CD4-positive, alpha-beta memory T cell (primary cell): ENCODE measurements at regions not wholly inside any gene's neighbourhood (a gene's known extent, or its start where the extent isn't known, plus 50 kb on each side); places are given as distances from the start of the nearest gene placed in this dataset.
A peak's percentile ranks its signal among the peaks of the same experiment; 100 is the strongest.

Source experiments
- CTCF ChIA-PET: fragments of 350-600 bp; sonication (Branson Sonifier 250); formaldehyde crosslinking; loops from one replicate; lab custom pipeline; 2021; ENCODE audit warnings: inconsistent platforms; ENCODE audit not compliant: partially characterized antibody; lab: Charles Lee
- POLR2A ChIA-PET: fragments of 350-600 bp; sonication (Branson Sonifier 250); formaldehyde crosslinking; loops from one replicate; lab custom pipeline; 2021; ENCODE audit not compliant: partially characterized antibody; lab: Charles Lee
- DNase-seq, 5 donors: peaks; one replicate each; pipeline versions ENCODE4 v3.0.0 to v3.0.0-alpha.2; 2020 to 2022; ENCODE audit warnings: mixed read lengths in 1 of 5
- H3K27ac ChIP-seq: one replicate; pipeline ENCODE4 v1.7.0; 2013; ENCODE audit warnings: low read depth, low read length
- H3K27me3 ChIP-seq: 2 replicates; pipeline ENCODE4 v1.7.0; 2013; ENCODE audit warnings: mild to moderate bottlenecking, low read length, moderate library complexity; ENCODE audit not compliant: insufficient read depth
- H3K36me3 ChIP-seq: 2 replicates; pipeline ENCODE4 v1.7.0; 2013; ENCODE audit warnings: mild to moderate bottlenecking, low read length, moderate library complexity; ENCODE audit not compliant: insufficient read depth
- H3K4me1 ChIP-seq: 2 replicates; pipeline ENCODE4 v1.7.0; 2013; ENCODE audit warnings: mild to moderate bottlenecking, low read length, moderate library complexity; ENCODE audit not compliant: insufficient read depth
- H3K4me3 ChIP-seq, 2 donors: one replicate each; pipeline ENCODE4 v1.7.0; 2013; ENCODE audit warnings: low read length in 2 of 2, mild to moderate bottlenecking in 1 of 2
- H3K9me3 ChIP-seq, 2 donors: one replicate each; pipeline ENCODE4 v1.7.0; 2013; ENCODE audit warnings: low read length in 2 of 2, control low read depth in 1 of 2; ENCODE audit not compliant: control insufficient read depth in 1 of 2
- H3K27ac Mint-ChIP-seq, 7 donors: one replicate each; pipeline ENCODE4 v1.8.0; 2020 to 2021; ENCODE audit warnings: mixed read lengths in 7 of 7, mild to moderate bottlenecking in 6 of 7, inconsistent platforms in 3 of 7, moderate library complexity in 3 of 7
- H3K27me3 Mint-ChIP-seq, 2 donors: one replicate each; pipeline ENCODE4 v1.8.0; 2020 to 2021; ENCODE audit warnings: mixed read lengths in 2 of 2
- H3K36me3 Mint-ChIP-seq, 2 donors: one replicate each; pipeline ENCODE4 v1.8.0; 2020 to 2021; ENCODE audit warnings: mixed read lengths in 2 of 2, inconsistent platforms in 1 of 2, mild to moderate bottlenecking in 1 of 2
- H3K4me1 Mint-ChIP-seq, 4 donors: one replicate each; pipeline ENCODE4 v1.8.0; 2020 to 2021; ENCODE audit warnings: mixed read lengths in 4 of 4, mild to moderate bottlenecking in 1 of 4
- H3K4me3 Mint-ChIP-seq, 8 donors: one replicate each; pipeline ENCODE4 v1.8.0; 2020 to 2021; ENCODE audit warnings: mixed read lengths in 8 of 8, mild to moderate bottlenecking in 7 of 8, moderate library complexity in 6 of 8, inconsistent platforms in 3 of 8
- H3K9me3 Mint-ChIP-seq, 8 donors: one replicate each; pipeline ENCODE4 v1.8.0; 2020 to 2021; ENCODE audit warnings: mixed read lengths in 8 of 8, mild to moderate bottlenecking in 5 of 8, inconsistent platforms in 3 of 8, moderate library complexity in 1 of 8
- intact Hi-C: fragments of 100-400 bp; cut with micrococcal nuclease; formaldehyde crosslinking; loops from one replicate; pipeline ENCODE4 v1.15.1; 2023

DNA sequence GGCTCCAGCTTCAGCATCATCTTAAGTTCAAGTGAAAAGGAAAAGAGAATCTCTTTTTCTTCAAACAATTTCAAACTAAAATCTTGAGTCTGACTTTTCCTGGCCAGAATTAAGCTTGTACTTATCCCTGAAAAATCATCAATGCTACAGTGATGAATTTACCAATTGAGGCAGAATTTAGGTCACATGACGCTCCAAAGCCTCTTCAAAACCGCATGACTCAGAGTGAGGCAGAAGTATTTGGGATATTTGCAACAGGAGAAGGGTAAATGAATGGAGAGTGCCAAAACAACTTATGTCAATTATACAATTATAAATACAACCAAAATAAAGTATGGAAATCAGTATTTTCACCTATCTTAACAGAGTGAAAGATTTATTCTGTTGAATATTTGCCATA is 515.5 kb downstream of the COL12A1 start:
- Mint-ChIP-seq H3K4me1 (no peaks in the 10 kb centered on the region), H3K4me3 (no peak overlapping the region), H3K36me3 (no peaks in the 10 kb centered on the region), H3K27ac (no peak overlapping the region), H3K27me3 (no peaks in the 10 kb centered on the region), H3K9me3 (peaks cover 2 to 11% (median 3%) of the 10 kb centered on the region in 8 donors)
- no peaks in the 10 kb centered on the region for H3K36me3 ChIP-seq
- intact Hi-C loops = no loop called here
- H3K4me1 ChIP-seq = no peaks in the 10 kb centered on the region
- no peak overlapping the region for H3K27ac ChIP-seq
- no peaks in the 10 kb centered on the region for H3K27me3 ChIP-seq
- ChIA-PET POLR2A (no interaction called here), CTCF (no interaction called here)
- no peak for DNase-seq
- no peak overlapping the region for H3K4me3 ChIP-seq
- H3K9me3 ChIP-seq = no peaks in the 10 kb centered on the region

DNA sequence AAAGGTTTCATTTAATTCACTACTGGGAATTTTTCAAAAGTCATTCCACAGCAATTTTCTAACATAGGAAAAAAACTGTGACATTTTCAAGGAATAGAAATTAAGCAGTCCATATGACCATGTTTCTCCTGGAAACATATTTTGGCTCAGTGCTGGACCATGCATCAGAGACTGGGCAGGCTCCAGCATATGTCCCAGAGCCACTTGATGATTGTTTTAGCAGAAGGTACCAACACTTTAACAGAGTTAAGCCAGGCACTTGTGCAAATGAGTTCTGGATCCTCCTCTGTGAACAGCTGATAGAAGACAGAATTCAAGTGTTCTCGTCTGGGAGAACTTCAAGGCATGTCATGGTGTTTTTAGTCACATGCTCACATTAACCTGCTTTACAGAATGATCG is 516.3 kb downstream of the COL12A1 start:
- intact Hi-C loops = no loop called here
- H3K27me3 Mint-ChIP-seq = no peaks in the 10 kb centered on the region

DNA sequence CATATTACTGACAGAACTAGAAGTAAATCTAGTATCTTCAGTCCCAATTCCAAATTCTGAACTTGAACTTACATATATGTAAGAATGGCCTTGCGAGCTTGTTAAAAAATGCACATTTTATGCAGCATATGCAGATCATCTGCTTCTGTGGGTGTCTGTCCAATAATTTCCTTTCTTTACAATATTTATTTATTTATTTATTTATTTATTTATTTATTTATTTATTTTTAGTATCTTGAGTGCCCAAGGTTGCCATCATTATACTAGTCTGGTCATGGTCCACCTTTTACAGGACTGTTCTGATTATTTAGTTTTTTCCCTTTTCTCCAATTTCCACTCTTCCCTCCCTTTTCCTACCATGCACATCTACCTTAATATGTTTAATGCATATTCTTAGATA is 528.4 kb downstream of the COL12A1 start:
- Mint-ChIP-seq H3K4me1 (no peaks in the 10 kb centered on the region), H3K9me3 (peaks cover 0 to 10% (median 4%) of the 10 kb centered on the region in 8 donors), H3K27ac (no peak overlapping the region), H3K27me3 (no peaks in the 10 kb centered on the region), H3K36me3 (no peaks in the 10 kb centered on the region), H3K4me3 (no peak overlapping the region)
- Histone ChIP-seq H3K4me3 (no peak overlapping the region), H3K4me1 (no peaks in the 10 kb centered on the region), H3K27ac (no peak overlapping the region), H3K36me3 (no peaks in the 10 kb centered on the region), H3K27me3 (no peaks in the 10 kb centered on the region), H3K9me3 (no peaks in the 10 kb centered on the region)
- intact Hi-C loops = no loop called here
- DNase-seq = no peak
- POLR2A ChIA-PET = no interaction called here
- CTCF ChIA-PET = no interaction called here

More for the DNA sequence above, 516.3 kb downstream of the COL12A1 start:
- Histone ChIP-seq H3K4me1 (no peaks in the 10 kb centered on the region), H3K9me3 (no peaks in the 10 kb centered on the region), H3K36me3 (no peaks in the 10 kb centered on the region), H3K27me3 (no peaks in the 10 kb centered on the region), H3K4me3 (no peak overlapping the region), H3K27ac (no peak overlapping the region)
- no peak overlapping the region for H3K4me3 Mint-ChIP-seq
- H3K27ac Mint-ChIP-seq = no peak overlapping the region
- no peak for DNase-seq
- H3K36me3 Mint-ChIP-seq = no peaks in the 10 kb centered on the region
- H3K4me1 Mint-ChIP-seq = no peaks in the 10 kb centered on the region
- peaks cover 2 to 11% (median 3%) of the 10 kb centered on the region in 8 donors for H3K9me3 Mint-ChIP-seq
- POLR2A ChIA-PET = no interaction called here
- CTCF ChIA-PET = no interaction called here

DNA sequence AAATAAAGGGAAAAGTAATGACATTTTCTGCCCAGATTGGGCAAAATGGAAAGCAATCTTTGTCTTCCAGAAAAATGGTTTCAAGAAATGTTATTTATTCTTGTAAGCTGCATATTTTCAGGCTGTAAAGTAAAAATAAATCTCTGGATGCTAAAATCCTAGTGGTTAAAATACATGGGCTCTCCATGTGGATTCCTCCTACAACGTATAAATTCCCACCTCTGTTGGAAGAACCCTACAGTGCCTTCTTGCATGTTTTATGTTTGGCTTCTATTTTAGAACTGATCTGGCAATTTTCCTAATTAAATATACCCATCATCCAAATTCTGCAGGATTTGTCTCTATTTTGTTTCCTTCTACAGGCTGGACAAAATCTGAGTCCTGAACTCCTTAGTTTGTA is 528.9 kb downstream of the COL12A1 start:
- intact Hi-C loops = no loop called here
- no peaks in the 10 kb centered on the region for H3K36me3 Mint-ChIP-seq
- H3K9me3 ChIP-seq = no peaks in the 10 kb centered on the region
- peak overlapping the region in 1 of 7 donors; percentile 54 for H3K27ac Mint-ChIP-seq
- no peaks in the 10 kb centered on the region for H3K4me1 ChIP-seq
- H3K27ac ChIP-seq = no peak overlapping the region
- ChIA-PET CTCF (no interaction called here), POLR2A (no interaction called here)
- H3K4me1 Mint-ChIP-seq = no peaks in the 10 kb centered on the region
- H3K4me3 ChIP-seq = no peak overlapping the region
- H3K9me3 Mint-ChIP-seq = peaks cover 0 to 10% (median 4%) of the 10 kb centered on the region in 8 donors
- DNase-seq = no peak
- no peaks in the 10 kb centered on the region for H3K27me3 ChIP-seq
- no peaks in the 10 kb centered on the region for H3K36me3 ChIP-seq
- no peak overlapping the region for H3K4me3 Mint-ChIP-seq
- no peaks in the 10 kb centered on the region for H3K27me3 Mint-ChIP-seq

DNA sequence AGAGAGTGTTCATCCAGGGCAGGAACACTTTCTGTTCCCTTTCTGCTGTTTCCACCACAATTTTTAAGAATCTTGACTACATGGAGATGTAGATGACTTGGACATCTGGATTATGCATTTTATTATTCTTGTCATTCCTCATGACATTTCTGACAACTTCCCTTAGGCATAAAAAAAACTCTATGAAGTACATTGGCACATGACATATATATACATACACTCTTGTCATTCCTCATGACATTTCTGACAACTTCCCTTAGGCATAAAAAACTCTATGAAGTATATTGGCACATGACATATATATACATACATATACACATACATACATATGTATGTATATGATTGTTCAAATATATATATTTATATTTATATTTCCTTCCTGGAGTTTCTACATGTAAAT is 531.5 kb downstream of the COL12A1 start:
- Mint-ChIP-seq H3K27ac (no peak overlapping the region), H3K27me3 (no peaks in the 10 kb centered on the region), H3K36me3 (no peaks in the 10 kb centered on the region), H3K4me3 (no peak overlapping the region), H3K4me1 (no peaks in the 10 kb centered on the region), H3K9me3 (peaks cover 0 to 8% (median under 1%) of the 10 kb centered on the region in 8 donors)
- Histone ChIP-seq H3K9me3 (no peaks in the 10 kb centered on the region), H3K4me1 (no peaks in the 10 kb centered on the region), H3K36me3 (no peaks in the 10 kb centered on the region), H3K4me3 (no peak overlapping the region), H3K27me3 (no peaks in the 10 kb centered on the region), H3K27ac (no peak overlapping the region)
- CTCF ChIA-PET = no interaction called here
- POLR2A ChIA-PET = no interaction called here
- intact Hi-C loops = no loop called here
- DNase-seq = no peak

DNA sequence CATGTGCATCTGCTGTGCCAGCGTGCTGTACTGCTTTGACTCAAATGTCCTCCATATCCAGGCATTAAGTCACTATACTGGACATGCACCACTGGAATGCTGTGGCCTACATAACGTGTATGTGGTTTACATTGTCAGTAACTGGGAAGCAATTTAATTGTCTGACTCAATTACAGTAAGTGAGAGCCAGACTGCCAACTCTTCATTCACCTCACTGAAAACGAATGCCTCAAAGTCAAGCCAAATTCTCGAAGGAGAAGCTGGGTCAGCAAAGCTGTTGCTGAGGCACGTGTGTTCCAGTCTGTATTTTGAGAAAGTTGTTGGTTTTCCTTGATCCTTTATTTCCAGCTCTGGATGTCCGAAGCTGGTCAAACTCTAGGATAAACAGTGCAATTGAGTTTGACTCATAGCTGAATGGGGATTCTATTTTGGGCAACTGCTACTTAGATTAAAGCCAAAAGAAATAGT is 534.3 kb downstream of the COL12A1 start:
- Histone ChIP-seq H3K4me1 (no peaks in the 10 kb centered on the region), H3K9me3 (no peaks in the 10 kb centered on the region), H3K27me3 (no peaks in the 10 kb centered on the region), H3K27ac (no peak overlapping the region), H3K36me3 (no peaks in the 10 kb centered on the region), H3K4me3 (no peak overlapping the region)
- Mint-ChIP-seq H3K36me3 (no peaks in the 10 kb centered on the region), H3K27me3 (no peaks in the 10 kb centered on the region), H3K4me3 (no peak overlapping the region), H3K27ac (no peak overlapping the region), H3K9me3 (peaks cover 0 to 11% (median 8%) of the 10 kb centered on the region in 8 donors), H3K4me1 (no peaks in the 10 kb centered on the region)
- ChIA-PET POLR2A (no interaction called here), CTCF (no interaction called here)
- intact Hi-C loops = no loop called here
- no peak for DNase-seq

DNA sequence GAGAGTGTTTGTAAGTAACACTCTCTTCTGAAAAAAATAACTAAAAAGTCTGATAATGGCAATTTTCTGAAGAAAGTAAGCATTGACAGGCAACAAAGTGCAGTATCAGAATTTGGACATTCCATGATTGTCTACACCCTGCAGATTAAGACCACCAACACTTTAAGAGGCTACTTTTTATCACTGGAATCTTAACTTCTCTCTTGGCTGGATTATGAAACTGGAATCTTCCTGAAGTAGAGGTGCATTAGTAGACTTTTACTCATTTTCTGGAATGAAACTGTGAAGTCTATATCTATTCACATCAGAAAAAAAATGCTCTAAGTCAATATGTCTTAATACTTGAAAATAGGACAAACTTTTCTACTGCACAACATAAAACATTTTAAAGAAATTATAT is 547.5 kb downstream of the COL12A1 start:
- H3K36me3 ChIP-seq = no peaks in the 10 kb centered on the region
- Mint-ChIP-seq H3K4me3 (no peak overlapping the region), H3K36me3 (no peaks in the 10 kb centered on the region), H3K27ac (no peak overlapping the region), H3K9me3 (peaks cover 2 to 18% (median 4%) of the 10 kb centered on the region in 8 donors), H3K27me3 (no peaks in the 10 kb centered on the region), H3K4me1 (no peaks in the 10 kb centered on the region)
- no peak overlapping the region for H3K4me3 ChIP-seq
- CTCF ChIA-PET = no interaction called here
- POLR2A ChIA-PET = no interaction called here
- H3K4me1 ChIP-seq = no peaks in the 10 kb centered on the region
- no peaks in the 10 kb centered on the region for H3K9me3 ChIP-seq
- no peak for DNase-seq
- no peak overlapping the region for H3K27ac ChIP-seq
- H3K27me3 ChIP-seq = no peaks in the 10 kb centered on the region
- intact Hi-C loops = no loop called here

DNA sequence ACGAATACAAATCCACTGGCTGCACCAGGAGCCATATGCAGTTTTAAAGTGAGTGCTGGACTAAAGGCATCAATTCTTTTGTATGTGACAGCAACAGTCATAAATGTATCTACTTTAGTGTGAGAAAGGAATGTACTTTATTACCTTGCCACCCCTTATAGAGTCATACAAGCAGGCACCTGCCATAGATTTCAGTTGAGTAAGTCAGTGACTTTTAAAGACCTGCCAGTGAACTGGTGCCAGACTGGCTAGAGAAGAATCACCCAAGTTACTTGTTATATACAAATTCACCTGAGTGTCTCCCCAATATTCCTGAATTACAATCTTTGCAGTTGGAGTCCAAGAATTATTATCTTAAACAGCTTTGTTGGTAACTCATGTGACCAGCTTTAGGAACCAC is 547.9 kb downstream of the COL12A1 start:
- Histone ChIP-seq H3K27me3 (no peaks in the 10 kb centered on the region), H3K4me1 (no peaks in the 10 kb centered on the region), H3K4me3 (no peak overlapping the region), H3K27ac (no peak overlapping the region), H3K9me3 (no peaks in the 10 kb centered on the region), H3K36me3 (no peaks in the 10 kb centered on the region)
- H3K4me1 Mint-ChIP-seq = no peaks in the 10 kb centered on the region
- H3K27me3 Mint-ChIP-seq = no peaks in the 10 kb centered on the region
- no peak overlapping the region for H3K4me3 Mint-ChIP-seq
- ChIA-PET POLR2A (no interaction called here), CTCF (no interaction called here)
- H3K36me3 Mint-ChIP-seq = no peaks in the 10 kb centered on the region
- no peak for DNase-seq
- peaks cover 0 to 17% (median 3%) of the 10 kb centered on the region in 8 donors for H3K9me3 Mint-ChIP-seq
- intact Hi-C loops = no loop called here
- no peak overlapping the region for H3K27ac Mint-ChIP-seq
